MM.1S (cell line): ENCODE measurements at regions not wholly inside any gene's neighbourhood (a gene's known extent, or its start where the extent isn't known, plus 50 kb on each side); places are given as distances from the start of the nearest gene placed in this dataset.

Experiments used
- DNase-seq: peaks from one replicate; pipeline ENCODE4 v3.0.0-alpha.2; 2015
- H2AFZ ChIP-seq: fragments of 300-600 bp; sonication (generic); 2 replicates; pipeline ENCODE4 v1.6.0; 2016; ENCODE audit warnings: antibody characterized with exemption, low read length
- H3F3A ChIP-seq: fragments of 300-600 bp; sonication (generic); 2 replicates; pipeline ENCODE4 v1.6.1; 2016; ENCODE audit warnings: mild to moderate bottlenecking, antibody characterized with exemption, low read length, moderate library complexity, mixed read lengths; ENCODE audit not compliant: insufficient read depth
- H3K27ac ChIP-seq: fragments of 300-600 bp; sonication (generic); 2 replicates; pipeline ENCODE4 v1.5.1; 2016; ENCODE audit warnings: mild to moderate bottlenecking, low read length
- H3K27me3 ChIP-seq: fragments of 300-600 bp; sonication (generic); replicated peaks from 2 replicates; pipeline ENCODE4 v1.6.0; 2016; ENCODE audit warnings: low read length; ENCODE audit not compliant: insufficient read depth
- H3K36me3 ChIP-seq: fragments of 300-600 bp; sonication (generic); replicated peaks from 2 replicates; pipeline ENCODE4 v1.6.1; 2016; ENCODE audit warnings: mild to moderate bottlenecking, low read length, mixed read lengths; ENCODE audit not compliant: insufficient read depth
- H3K4me1 ChIP-seq: fragments of 300-600 bp; sonication (generic); 2 replicates; pipeline ENCODE4 v1.6.1; 2016; ENCODE audit warnings: low read length, mixed read lengths
- H3K4me2 ChIP-seq: fragments of 300-600 bp; sonication (generic); 2 replicates; pipeline ENCODE4 v1.6.0; 2016; ENCODE audit warnings: low read depth, low read length
- H3K4me3 ChIP-seq: fragments of 300-600 bp; sonication (generic); 2 replicates; pipeline ENCODE4 v1.5.1; 2016; ENCODE audit warnings: low read length, mixed read lengths
- H3K79me2 ChIP-seq: fragments of 300-600 bp; sonication (generic); 2 replicates; pipeline ENCODE4 v1.6.1; 2016; ENCODE audit warnings: mixed run types, low read length, mixed read lengths
- H3K9ac ChIP-seq: fragments of 300-600 bp; sonication (generic); 2 replicates; pipeline ENCODE4 v1.6.1; 2016; ENCODE audit warnings: low read length, mixed read lengths
- H3K9me2 ChIP-seq: fragments of 300-600 bp; sonication (generic); replicated peaks from 2 replicates; pipeline ENCODE4 v1.6.1; 2016; ENCODE audit warnings: mild to moderate bottlenecking, low read length, mixed read lengths; ENCODE audit not compliant: insufficient read depth
- H3K9me3 ChIP-seq: fragments of 300-600 bp; sonication (generic); replicated peaks from 2 replicates; pipeline ENCODE4 v1.6.1; 2016; ENCODE audit warnings: mild to moderate bottlenecking, low read length, mixed read lengths; ENCODE audit not compliant: insufficient read depth
- H4K20me1 ChIP-seq: fragments of 300-600 bp; sonication (generic); 2 replicates; pipeline ENCODE4 v1.6.1; 2016; ENCODE audit warnings: mild to moderate bottlenecking, low read length, moderate library complexity, mixed read lengths; ENCODE audit not compliant: insufficient read depth
- CTCF ChIP-seq: fragments of 300-600 bp; sonication (generic); IDR thresholded peaks from 2 replicates; pipeline ENCODE4 v1.5.1; 2016; ENCODE audit warnings: antibody characterized with exemption, low read length, mixed read lengths
- EZH2 ChIP-seq: fragments of 300-600 bp; sonication (generic); optimal IDR thresholded peaks from 2 replicates; pipeline ENCODE3; 2017; ENCODE audit warnings: low read depth, mild to moderate bottlenecking, antibody characterized with exemption, low read length, mixed read lengths
- EZH2phosphoT487 ChIP-seq: fragments of 300-600 bp; sonication (generic); IDR thresholded peaks from 2 replicates; pipeline ENCODE4 v1.6.1; 2018; ENCODE audit warnings: antibody characterized with exemption, low read length

- DNase-seq: no peak
- no peaks in the 10 kb centered on the region for H3K4me1 ChIP-seq
- H3K9me2 ChIP-seq: no peaks in the 10 kb centered on the region
- no peaks in the 10 kb centered on the region for H3K79me2 ChIP-seq
- no peaks in the 10 kb centered on the region for H3K36me3 ChIP-seq
- no peaks in the 10 kb centered on the region for H3F3A ChIP-seq
- TF ChIP-seq CTCF (no peak), EZH2 (no peak), EZH2phosphoT487 (no peak)
- H3K9ac ChIP-seq: no peak overlapping the region
- no peak overlapping the region for H3K4me3 ChIP-seq
- no peak overlapping the region for H3K27ac ChIP-seq
- H3K4me2 ChIP-seq: no peak overlapping the region
- no peak overlapping the region for H2AFZ ChIP-seq
- no peaks in the 10 kb centered on the region for H4K20me1 ChIP-seq
- no peaks in the 10 kb centered on the region for H3K9me3 ChIP-seq
- no peaks in the 10 kb centered on the region for H3K27me3 ChIP-seq
Measured at GRCh38 chr2:209076151-209076550, 347.7 kb upstream of the MAP2 start.

- no peak for TF ChIP-seq EZH2phosphoT487
- TF ChIP-seq EZH2: no peak
- TF ChIP-seq CTCF: no peak
- H3K27ac ChIP-seq: no peak overlapping the region
- no peak for DNase-seq
Measured at GRCh38 chr2:209086761-209087160, 337.1 kb upstream of the MAP2 start.

GRCh38 chr2:209091056-209091455 is 332.8 kb upstream of the MAP2 start:
- Histone ChIP-seq H3K4me1 (no peaks in the 10 kb centered on the region), H3F3A (no peaks in the 10 kb centered on the region), H3K4me3 (no peak overlapping the region), H3K36me3 (no peaks in the 10 kb centered on the region), H3K27me3 (no peaks in the 10 kb centered on the region), H3K9me3 (no peaks in the 10 kb centered on the region), H3K4me2 (no peak overlapping the region), H3K9me2 (no peaks in the 10 kb centered on the region), H3K9ac (no peak overlapping the region), H4K20me1 (no peaks in the 10 kb centered on the region), H3K79me2 (no peaks in the 10 kb centered on the region), H2AFZ (no peak overlapping the region), H3K27ac (no peak overlapping the region)
- TF ChIP-seq EZH2phosphoT487 (no peak), EZH2 (no peak), CTCF (no peak)
- no peak for DNase-seq

More at GRCh38 chr2:209086761-209087160, 337.1 kb upstream of the MAP2 start:
- H2AFZ ChIP-seq: no peak overlapping the region
- H3K9me2 ChIP-seq: no peaks in the 10 kb centered on the region
- H3K4me2 ChIP-seq: no peak overlapping the region
- no peaks in the 10 kb centered on the region for H3K27me3 ChIP-seq
- no peaks in the 10 kb centered on the region for H3K36me3 ChIP-seq
- no peaks in the 10 kb centered on the region for H3K79me2 ChIP-seq
- no peaks in the 10 kb centered on the region for H3F3A ChIP-seq
- H4K20me1 ChIP-seq: no peaks in the 10 kb centered on the region
- H3K4me3 ChIP-seq: no peak overlapping the region
- H3K9me3 ChIP-seq: no peaks in the 10 kb centered on the region
- H3K9ac ChIP-seq: no peak overlapping the region
- H3K4me1 ChIP-seq: no peaks in the 10 kb centered on the region
